HepG2 (cell line): ENCODE measurements at regions not wholly inside any gene's neighbourhood (a gene's known extent, or its start where the extent isn't known, plus 50 kb on each side); places are given as distances from the start of the nearest gene placed in this dataset.

Experiments used
- ATAC-seq: fragments of 200-7000 bp; cut with Tn5 transposase; 3 replicates; pipeline ENCODE4 v1.9.1; 2020; ENCODE audit warnings: mild to moderate bottlenecking, moderate library complexity
- BruUV-seq: library from RNA; stranded (reverse); fragments of 400-500 nt; replicated peaks from 2 replicates; lab custom pipeline; 2021; lab: Mats Ljungman, UMichigan
- CTCF ChIA-PET: fragments of 300-600 bp; formaldehyde crosslinking; extraction: SDS; loops from one replicate; lab custom pipeline; 2021; ENCODE audit warnings: low total read pairs, inconsistent platforms, low intra/inter-chr PET ratio; lab: Yijun Ruan, JAX
- POLR2A ChIA-PET: fragments of 350-600 bp; sonication (Branson Sonifier 250); formaldehyde crosslinking; loops from one replicate; lab custom pipeline; 2020; ENCODE audit warnings: antibody characterized with exemption, inconsistent platforms; lab: Yijun Ruan, JAX
- DNase-seq: peaks from one replicate; pipeline ENCODE4 v3.0.0-alpha.2; 2015; ENCODE audit warnings: low spot score
- FAIRE-seq: peaks from 3 replicates; lab custom pipeline; 2011; peaks lifted over from hg19 to GRCh38; lab: Jason Lieb, UNC
- H2AFZ ChIP-seq: one replicate; pipeline ENCODE4 v1.6.1; 2011; ENCODE audit warnings: low read length, inconsistent platforms
- H3K27ac ChIP-seq: fragments of 300-600 bp; 3 replicates; pipeline ENCODE4 v1.8.0; 2011; ENCODE audit warnings: mixed run types, mild to moderate bottlenecking, mixed read lengths, low read length, inconsistent platforms; ENCODE audit not compliant: insufficient read depth; ENCODE audit errors: extremely low read length
- H3K27me3 ChIP-seq, 2 experiments: fragments of 200-600 bp in 1 of 2; 2 replicates in 1 of 2; 3 replicates in 1 of 2; pipeline versions ENCODE4 v1.6.0 to v1.8.0; 2011; ENCODE audit warnings: low read length in 2 of 2, mild to moderate bottlenecking in 2 of 2, moderate library complexity in 2 of 2, inconsistent platforms in 1 of 2; ENCODE audit not compliant: insufficient read depth in 2 of 2, control insufficient read depth in 1 of 2
- H3K36me3 ChIP-seq, 2 experiments: fragments of 200-600 bp in 1 of 2; replicated peaks in 1 of 2; 2 replicates in 1 of 2; 3 replicates in 1 of 2; pipeline versions ENCODE4 v1.5.1 to v1.8.0; 2011; ENCODE audit warnings: low read length in 2 of 2, inconsistent platforms in 1 of 2; ENCODE audit not compliant: insufficient read depth in 2 of 2, control insufficient read depth in 1 of 2
- H3K4me1 ChIP-seq: 2 replicates; pipeline ENCODE4 v1.5.1; 2012; ENCODE audit warnings: low read length, inconsistent platforms; ENCODE audit not compliant: insufficient read depth
- H3K4me2 ChIP-seq: 2 replicates; pipeline ENCODE4 v1.6.0; 2011; ENCODE audit warnings: low read depth, low read length, inconsistent platforms
- H3K4me3 ChIP-seq, 3 experiments: fragments of 200-600 bp in 1 of 3; sonication (generic), shearing (Covaris generic) in 1 of 3; replicated peaks in 1 of 3; 2 replicates each; pipeline ENCODE4 v1.5.1; 2011 to 2016; ENCODE audit warnings: low read length in 3 of 3, inconsistent platforms in 2 of 3, low read depth in 2 of 3, mild to moderate bottlenecking in 2 of 3, control low read depth in 1 of 3, mixed read lengths in 1 of 3; ENCODE audit not compliant: insufficient read depth in 1 of 3
- H3K79me2 ChIP-seq: one replicate; pipeline ENCODE4 v1.6.1; 2011; ENCODE audit warnings: low read length, inconsistent platforms; ENCODE audit not compliant: insufficient read depth
- H3K9ac ChIP-seq: 2 replicates; pipeline ENCODE4 v1.6.0; 2011; ENCODE audit warnings: mild to moderate bottlenecking, low read depth, low read length, inconsistent platforms; ENCODE audit not compliant: insufficient read depth
- H3K9me3 ChIP-seq: 2 replicates; pipeline ENCODE4 v1.5.1; 2012; ENCODE audit warnings: mild to moderate bottlenecking, low read length
- H4K20me1 ChIP-seq: 2 replicates; pipeline ENCODE4 v1.6.0; 2011; ENCODE audit warnings: inconsistent platforms, mild to moderate bottlenecking, low read length, moderate library complexity; ENCODE audit not compliant: insufficient read depth
- ARNTL ChIP-seq: sonication (generic); formaldehyde crosslinking; IDR thresholded peaks from 2 replicates; pipeline ENCODE4 v1.4.0; 2020; ENCODE audit warnings: mild to moderate bottlenecking, missing genetic modification reagents
- KAT7 ChIP-seq: IDR thresholded peaks from 2 replicates; pipeline ENCODE4 v1.6.1; 2018; ENCODE audit warnings: borderline replicate concordance, missing compliant biosample characterization
- LCORL ChIP-seq, 2 experiments: fragments of 450-650 bp in 1 of 2; sonication (generic) in 1 of 2; formaldehyde crosslinking in 1 of 2; IDR thresholded peaks; 2 replicates each; pipeline versions ENCODE4 v1.5.0 to v1.6.1; 2017 to 2020; ENCODE audit warnings: antibody characterized with exemption in 1 of 2, missing genetic modification reagents in 1 of 2
- MAFG ChIP-seq: sonication (generic); formaldehyde crosslinking; IDR thresholded peaks from 2 replicates; pipeline ENCODE4 v1.5.1; 2020; ENCODE audit warnings: mild to moderate bottlenecking, missing genetic modification reagents
- ZSCAN31 ChIP-seq: sonication (generic); formaldehyde crosslinking; IDR thresholded peaks from 2 replicates; pipeline ENCODE4 v1.5.0; 2020; ENCODE audit warnings: low read depth, mild to moderate bottlenecking, missing genetic modification reagents
- WGBS: methylation state at CpG from one replicate; pipeline ENCODE4 v1.1.6; 2017; ENCODE audit warnings: low lambda C conversion rate; 5-methylcytosine and 5-hydroxymethylcytosine counted together
- in situ Hi-C: cut with HindIII; loops from 2 replicates; pipeline ENCODE4 v1.10.0; 2017; ENCODE audit warnings: low pct_unique_long_range_greater_than_20kb; ENCODE audit not compliant: extremely low pct_ligation_motif_present
- intact Hi-C: fragments of 100-400 bp; cut with micrococcal nuclease; formaldehyde crosslinking; loops from one replicate; pipeline ENCODE4 v1.10.0; 2022; ENCODE audit not compliant: unreplicated experiment
- TF ChIP-seq, protein P1 (sequence below): sonication (generic); formaldehyde crosslinking; IDR thresholded peaks from 2 replicates; pipeline ENCODE4 v1.5.0; 2020; ENCODE audit warnings: mild to moderate bottlenecking, missing genetic modification reagents

DNA sequence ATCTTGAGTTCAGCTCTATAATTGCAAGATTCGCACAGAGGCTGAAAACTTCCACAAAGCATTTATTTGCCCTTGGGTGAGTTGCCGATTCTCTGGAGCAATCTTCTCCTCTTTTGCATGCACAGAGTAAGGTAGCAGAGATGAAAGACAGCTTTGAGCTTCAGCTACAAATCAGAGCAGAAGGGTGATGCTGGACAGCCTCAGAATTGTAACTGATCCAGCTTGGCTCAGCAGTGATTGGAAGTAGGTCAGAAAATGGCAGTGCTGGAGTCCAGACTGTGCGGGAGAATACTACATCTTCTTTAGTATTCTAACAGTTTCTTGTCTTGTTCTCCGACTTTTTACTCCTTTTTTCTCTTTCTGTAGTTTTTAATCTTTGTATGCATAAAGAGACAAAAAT is 55.4 kb upstream of the CDC14C start (continued):
- no peak for TF ChIP-seq ARNTL (CRISPR knock-in tag)
- no peak for TF ChIP-seq KAT7 (CRISPR knock-in tag)
- TF ChIP-seq ZSCAN31 (CRISPR knock-in tag), result no peak
- no peak for TF ChIP-seq LCORL (IDR thresholded peaks at IDR 0.05)
- TF ChIP-seq LCORL (CRISPR knock-in tag; IDR thresholded peaks at IDR 0.05), result no peak
- TF ChIP-seq, all 625 proteins: peak for 0

DNA sequence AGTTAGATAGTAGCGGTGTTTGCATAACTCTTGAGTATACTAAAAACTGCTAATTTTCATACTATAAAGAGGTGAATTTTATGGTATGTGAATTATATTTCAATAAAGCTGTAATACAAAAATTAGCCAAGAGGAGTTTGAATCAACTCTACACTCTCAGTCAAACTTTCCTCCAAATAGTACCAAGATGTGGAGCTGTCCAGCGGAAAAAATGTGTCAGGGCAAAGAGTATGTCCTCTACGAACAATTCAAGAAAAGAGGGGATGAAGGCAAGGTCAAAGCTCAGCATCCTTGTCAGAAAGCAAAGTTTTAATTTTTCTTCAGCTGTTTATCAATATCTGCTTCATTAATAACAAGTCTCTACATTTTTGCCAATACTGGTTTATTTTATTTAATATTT is 51.8 kb upstream of the CDC14C start:
- no peaks in the 10 kb centered on the region for H4K20me1 ChIP-seq
- no peaks in the 10 kb centered on the region for H3K79me2 ChIP-seq
- H3K9ac ChIP-seq, result no peak overlapping the region
- WGBS, result 25% methylated on average over 3 of the region's 3 CpGs
- FAIRE-seq (no peak), ATAC-seq (no peak), DNase-seq (no peak)
- no peaks in the 10 kb centered on the region for H3K4me1 ChIP-seq
- H3K9me3 ChIP-seq, result no peaks in the 10 kb centered on the region
- no peak overlapping the region for H3K4me3 ChIP-seq
- no peak overlapping the region for H3K4me2 ChIP-seq
- H2AFZ ChIP-seq, result no peak overlapping the region
- CTCF ChIA-PET, result interaction anchor here (0.6 kb wide), 1 partner anchor 9 kb away, joined by 4 read pairs; no protein-coding TSS in a partner anchor
- POLR2A ChIA-PET, result no interaction called here
- TF ChIP-seq KAT7 (CRISPR knock-in tag), result no peak
- TF ChIP-seq, protein P1, sequence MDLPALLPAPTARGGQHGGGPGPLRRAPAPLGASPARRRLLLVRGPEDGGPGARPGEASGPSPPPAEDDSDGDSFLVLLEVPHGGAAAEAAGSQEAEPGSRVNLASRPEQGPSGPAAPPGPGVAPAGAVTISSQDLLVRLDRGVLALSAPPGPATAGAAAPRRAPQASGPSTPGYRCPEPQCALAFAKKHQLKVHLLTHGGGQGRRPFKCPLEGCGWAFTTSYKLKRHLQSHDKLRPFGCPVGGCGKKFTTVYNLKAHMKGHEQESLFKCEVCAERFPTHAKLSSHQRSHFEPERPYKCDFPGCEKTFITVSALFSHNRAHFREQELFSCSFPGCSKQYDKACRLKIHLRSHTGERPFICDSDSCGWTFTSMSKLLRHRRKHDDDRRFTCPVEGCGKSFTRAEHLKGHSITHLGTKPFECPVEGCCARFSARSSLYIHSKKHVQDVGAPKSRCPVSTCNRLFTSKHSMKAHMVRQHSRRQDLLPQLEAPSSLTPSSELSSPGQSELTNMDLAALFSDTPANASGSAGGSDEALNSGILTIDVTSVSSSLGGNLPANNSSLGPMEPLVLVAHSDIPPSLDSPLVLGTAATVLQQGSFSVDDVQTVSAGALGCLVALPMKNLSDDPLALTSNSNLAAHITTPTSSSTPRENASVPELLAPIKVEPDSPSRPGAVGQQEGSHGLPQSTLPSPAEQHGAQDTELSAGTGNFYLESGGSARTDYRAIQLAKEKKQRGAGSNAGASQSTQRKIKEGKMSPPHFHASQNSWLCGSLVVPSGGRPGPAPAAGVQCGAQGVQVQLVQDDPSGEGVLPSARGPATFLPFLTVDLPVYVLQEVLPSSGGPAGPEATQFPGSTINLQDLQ (CRISPR knock-in tag), result no peak
- no peak for TF ChIP-seq MAFG (CRISPR knock-in tag)
- TF ChIP-seq, all 625 proteins: peak for 0
- Histone ChIP-seq H3K36me3 (no peaks in the 10 kb centered on the region), H3K27me3 (no peaks in the 10 kb centered on the region), H3K27ac (no peak overlapping the region)
- intact Hi-C loops (no loop called here), in situ Hi-C loops (no loop called here)
- no TSS peak for BruUV-seq
